GM18502 (cell line): ENCODE measurements at regions not wholly inside any gene's neighbourhood (a gene's known extent, or its start where the extent isn't known, plus 50 kb on each side); places are given as distances from the start of the nearest gene placed in this dataset.

ENCODE experiments used
- ATAC-seq: cut with Tn5 transposase; IDR thresholded peaks from one replicate; pipeline ENCODE4 v1.9.1; 2021; ENCODE audit warnings: mild to moderate bottlenecking; ENCODE audit not compliant: unreplicated experiment, poor library complexity

- ATAC-seq = no peak
Observed at GRCh38 chr13:33940898-33941297, 122.9 kb downstream of the RFC3 start.

GRCh38 chr13:33945477-33945876 is 127.5 kb downstream of the RFC3 start:
- ATAC-seq = no peak

- no peak for ATAC-seq
Observed at GRCh38 chr13:33953203-33953602, 135.3 kb downstream of the RFC3 start.

GRCh38 chr13:33953781-33954180 is 135.8 kb downstream of the RFC3 start:
- no peak for ATAC-seq

GRCh38 chr13:33956346-33956745 is 138.4 kb downstream of the RFC3 start:
- ATAC-seq = no peak

- no peak for ATAC-seq
Observed at GRCh38 chr13:33957497-33957905, 139.6 kb downstream of the RFC3 start.

- peak; percentile 67 for ATAC-seq
Observed at GRCh38 chr13:33958964-33959363, 141.0 kb downstream of the RFC3 start.

- ATAC-seq = no peak
Observed at GRCh38 chr13:33963134-33963533, 145.2 kb downstream of the RFC3 start.

GRCh38 chr13:33963895-33964294 is 145.9 kb downstream of the RFC3 start:
- ATAC-seq = no peak

- no peak for ATAC-seq
Observed at GRCh38 chr13:33968520-33969507, 150.9 kb downstream of the RFC3 start.

GRCh38 chr13:33970746-33971561 is 153.0 kb downstream of the RFC3 start:
- ATAC-seq = no peak

GRCh38 chr13:33971562-33971819 is 153.5 kb downstream of the RFC3 start:
- no peak for ATAC-seq

GRCh38 chr13:33973194-33973593 is 155.2 kb downstream of the RFC3 start:
- no peak for ATAC-seq

- ATAC-seq = no peak
Observed at GRCh38 chr13:33976965-33977364, 159.0 kb downstream of the RFC3 start.

GRCh38 chr13:33978653-33979052 is 160.7 kb downstream of the RFC3 start:
- ATAC-seq = no peak

- no peak for ATAC-seq
Observed at GRCh38 chr13:33992881-33993336, 175.0 kb downstream of the RFC3 start.

- no peak for ATAC-seq
Observed at GRCh38 chr13:33994198-33994597, 176.2 kb downstream of the RFC3 start.

- ATAC-seq = no peak
Observed at GRCh38 chr13:33994826-33995502, 177.0 kb downstream of the RFC3 start.

- no peak for ATAC-seq
Observed at GRCh38 chr13:33996636-33997035, 178.7 kb downstream of the RFC3 start.

- ATAC-seq = no peak
Observed at GRCh38 chr13:33997574-33997973, 179.6 kb downstream of the RFC3 start.
